Breast epithelium (tissue), 4 donors: ENCODE measurements at regions not wholly inside any gene's neighbourhood (a gene's known extent, or its start where the extent isn't known, plus 50 kb on each side); places are given as distances from the start of the nearest gene placed in this dataset.

ENCODE experiments used
- DNase-seq, 2 donors: peaks; one replicate each; pipeline ENCODE4 v3.0.0-alpha.2; 2019; ENCODE audit warnings: low spot score in 2 of 2
- H3K27ac ChIP-seq, 2 donors: fragments of 200-600 bp; sonication (generic) in 1 of 2; one replicate each; pipeline ENCODE4 v1.5.1; 2016 to 2019; ENCODE audit warnings: mild to moderate bottlenecking in 1 of 2
- H3K27me3 ChIP-seq, 2 donors: fragments of 200-600 bp; sonication (generic) in 1 of 2; one replicate each; pipeline versions ENCODE4 v1.5.1 to v1.6.0; 2017 to 2019; ENCODE audit warnings: control low read depth in 1 of 2, mild to moderate bottlenecking in 1 of 2
- H3K36me3 ChIP-seq: fragments of 200-600 bp; one replicate; pipeline ENCODE4 v1.5.1; 2019
- H3K4me1 ChIP-seq, 2 donors: fragments of 200-600 bp; sonication (generic); one replicate each; pipeline ENCODE4 v1.5.1; 2016 to 2019; ENCODE audit warnings: control low read depth in 1 of 2
- H3K4me3 ChIP-seq, 3 donors: fragments of 200-600 bp; sonication (generic); 1 replicate in 2 of 3; 2 replicates in 1 of 3; pipeline ENCODE4 v1.5.1; 2016 to 2019; ENCODE audit warnings: mild to moderate bottlenecking in 3 of 3, moderate library complexity in 2 of 3
- H3K9me3 ChIP-seq, 2 donors: fragments of 200-600 bp; sonication (generic) in 1 of 2; one replicate each; pipeline ENCODE4 v1.5.1; 2016 to 2019; ENCODE audit warnings: control low read depth in 1 of 2
- POLR2A ChIP-seq: fragments of 450-650 bp; IDR thresholded peaks from one replicate; pipeline ENCODE4 v1.6.1; 2016; ENCODE audit warnings: antibody characterized with exemption, mild to moderate bottlenecking, moderate library complexity
- POLR2AphosphoS5 ChIP-seq, 3 donors: sonication (generic); formaldehyde crosslinking; IDR thresholded peaks; one replicate each; pipeline ENCODE4 v1.6.1; 2017; ENCODE audit warnings: antibody characterized with exemption in 3 of 3
- intact Hi-C: fragments of 100-400 bp; cut with DNase I; formaldehyde crosslinking; loops from one replicate; pipeline ENCODE4 v1.15.1; 2023; ENCODE audit warnings: low total_unique reads
- TF ChIP-seq, protein P1 (sequence below), 3 donors: fragments of 450-650 bp; IDR thresholded peaks; one replicate each; pipeline ENCODE4 v1.5.1; 2016 to 2017; ENCODE audit warnings: antibody characterized with exemption in 3 of 3, mild to moderate bottlenecking in 3 of 3, moderate library complexity in 3 of 3

- H3K4me3 ChIP-seq, result no peak overlapping the region
- intact Hi-C loops, result no loop called here
- H3K9me3 ChIP-seq, result no peaks in the 10 kb centered on the region
- no peaks in the 10 kb centered on the region for H3K27me3 ChIP-seq
- no peaks in the 10 kb centered on the region for H3K36me3 ChIP-seq
- DNase-seq, result no peak
- no peaks in the 10 kb centered on the region for H3K4me1 ChIP-seq
- H3K27ac ChIP-seq, result no peak overlapping the region
- TF ChIP-seq, protein P1, sequence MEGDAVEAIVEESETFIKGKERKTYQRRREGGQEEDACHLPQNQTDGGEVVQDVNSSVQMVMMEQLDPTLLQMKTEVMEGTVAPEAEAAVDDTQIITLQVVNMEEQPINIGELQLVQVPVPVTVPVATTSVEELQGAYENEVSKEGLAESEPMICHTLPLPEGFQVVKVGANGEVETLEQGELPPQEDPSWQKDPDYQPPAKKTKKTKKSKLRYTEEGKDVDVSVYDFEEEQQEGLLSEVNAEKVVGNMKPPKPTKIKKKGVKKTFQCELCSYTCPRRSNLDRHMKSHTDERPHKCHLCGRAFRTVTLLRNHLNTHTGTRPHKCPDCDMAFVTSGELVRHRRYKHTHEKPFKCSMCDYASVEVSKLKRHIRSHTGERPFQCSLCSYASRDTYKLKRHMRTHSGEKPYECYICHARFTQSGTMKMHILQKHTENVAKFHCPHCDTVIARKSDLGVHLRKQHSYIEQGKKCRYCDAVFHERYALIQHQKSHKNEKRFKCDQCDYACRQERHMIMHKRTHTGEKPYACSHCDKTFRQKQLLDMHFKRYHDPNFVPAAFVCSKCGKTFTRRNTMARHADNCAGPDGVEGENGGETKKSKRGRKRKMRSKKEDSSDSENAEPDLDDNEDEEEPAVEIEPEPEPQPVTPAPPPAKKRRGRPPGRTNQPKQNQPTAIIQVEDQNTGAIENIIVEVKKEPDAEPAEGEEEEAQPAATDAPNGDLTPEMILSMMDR (IDR thresholded peaks at IDR 0.05), result no peak
- TF ChIP-seq POLR2A (no peak), POLR2AphosphoS5 (IDR thresholded peaks at IDR 0.05) (no peak)
Measured at GRCh38 chr16:54455030-54455725, 168.6 kb upstream of the IRX3 start.

GRCh38 chr16:54454616-54455015 is 168.0 kb upstream of the IRX3 start:
- no peaks in the 10 kb centered on the region for H3K9me3 ChIP-seq
- H3K27ac ChIP-seq, result no peak overlapping the region
- no peaks in the 10 kb centered on the region for H3K27me3 ChIP-seq
- H3K36me3 ChIP-seq, result no peaks in the 10 kb centered on the region
- H3K4me3 ChIP-seq, result no peak overlapping the region
- no peak for DNase-seq
- no peaks in the 10 kb centered on the region for H3K4me1 ChIP-seq
- TF ChIP-seq, protein P1 (IDR thresholded peaks at IDR 0.05), result no peak
- TF ChIP-seq POLR2AphosphoS5 (IDR thresholded peaks at IDR 0.05) (no peak), POLR2A (no peak)
- intact Hi-C loops, result no loop called here

DNA sequence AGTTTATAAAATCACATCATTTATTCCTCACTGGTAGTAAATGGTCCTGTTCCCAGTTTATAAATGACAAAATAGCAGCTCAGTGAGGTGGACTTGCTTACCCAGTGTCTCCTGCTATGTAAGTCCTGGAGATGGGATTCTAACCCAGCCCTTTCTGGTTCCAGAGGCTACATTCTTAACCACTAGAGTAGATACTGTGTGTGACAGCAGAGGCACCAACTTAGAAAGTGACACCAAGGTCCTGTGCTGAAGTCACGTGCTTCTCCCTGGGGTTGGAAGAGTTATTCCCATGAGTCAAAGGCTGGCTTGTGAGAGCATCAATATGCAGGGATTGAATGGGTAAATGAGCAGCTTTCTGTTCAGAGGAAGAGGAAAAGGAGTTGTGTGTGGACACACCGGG is 167.3 kb upstream of the IRX3 start:
- intact Hi-C loops, result no loop called here
- no peak for DNase-seq
- no peaks in the 10 kb centered on the region for H3K9me3 ChIP-seq
- TF ChIP-seq, protein P1 (IDR thresholded peaks at IDR 0.05), result no peak
- TF ChIP-seq POLR2AphosphoS5 (IDR thresholded peaks at IDR 0.05), result no peak
- no peak for TF ChIP-seq POLR2A
- H3K4me3 ChIP-seq, result no peak overlapping the region
- H3K27me3 ChIP-seq, result no peaks in the 10 kb centered on the region
- no peak overlapping the region for H3K27ac ChIP-seq
- no peaks in the 10 kb centered on the region for H3K36me3 ChIP-seq
- H3K4me1 ChIP-seq, result no peaks in the 10 kb centered on the region

- Histone ChIP-seq H3K36me3 (no peaks in the 10 kb centered on the region), H3K9me3 (peaks cover 0 to 3% of the 10 kb centered on the region in 2 donors), H3K27ac (peak overlapping the region in 1 of 2 donors; percentile 61), H3K27me3 (no peaks in the 10 kb centered on the region), H3K4me1 (no peaks in the 10 kb centered on the region), H3K4me3 (no peak overlapping the region)
- DNase-seq, result no peak
- TF ChIP-seq POLR2A (no peak), POLR2AphosphoS5 (IDR thresholded peaks at IDR 0.05) (no peak)
- TF ChIP-seq, protein P1 (IDR thresholded peaks at IDR 0.05), result no peak
- intact Hi-C loops, result no loop called here
Measured at GRCh38 chr16:54447576-54448440, 161.2 kb upstream of the IRX3 start.

DNA sequence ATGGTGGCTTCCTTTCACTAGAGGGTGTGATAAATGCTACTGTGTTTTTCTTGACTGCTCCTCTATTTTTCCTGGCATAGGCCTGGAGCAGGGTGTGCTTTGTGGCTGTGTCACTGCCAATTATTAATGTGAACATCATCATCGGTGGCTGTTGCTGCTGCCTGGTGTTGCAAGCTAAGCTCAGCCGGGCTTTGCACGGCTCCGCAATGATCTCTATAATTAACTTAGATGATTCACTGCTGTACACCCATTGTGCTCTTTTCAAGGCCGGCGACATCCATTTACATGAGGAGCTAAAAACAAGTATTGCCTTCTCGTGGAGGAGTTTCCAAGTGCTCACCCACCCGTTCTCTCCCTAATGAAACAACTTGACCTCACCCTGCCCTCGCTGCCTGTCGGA is 160.1 kb upstream of the IRX3 start:
- intact Hi-C loops, result no loop called here
- H3K9me3 ChIP-seq, result peaks cover 0 to 3% of the 10 kb centered on the region in 2 donors
- H3K36me3 ChIP-seq, result no peaks in the 10 kb centered on the region
- peak in 1 of 2 donors; percentile 71 for DNase-seq
- no peaks in the 10 kb centered on the region for H3K27me3 ChIP-seq
- TF ChIP-seq, protein P1 (IDR thresholded peaks at IDR 0.05), result peak in 1 of 3 donors; percentile 4
- TF ChIP-seq POLR2A, result no peak
- TF ChIP-seq POLR2AphosphoS5 (IDR thresholded peaks at IDR 0.05), result no peak
- H3K4me1 ChIP-seq, result no peaks in the 10 kb centered on the region
- no peak overlapping the region for H3K4me3 ChIP-seq
- peak overlapping the region; percentile 15 to 61 for H3K27ac ChIP-seq
